ENCODE measurements at regions not wholly inside any gene's neighbourhood (a gene's known extent, or its start where the extent isn't known, plus 50 kb on each side); places are given as distances from the start of the nearest gene placed in this dataset.

DNA sequence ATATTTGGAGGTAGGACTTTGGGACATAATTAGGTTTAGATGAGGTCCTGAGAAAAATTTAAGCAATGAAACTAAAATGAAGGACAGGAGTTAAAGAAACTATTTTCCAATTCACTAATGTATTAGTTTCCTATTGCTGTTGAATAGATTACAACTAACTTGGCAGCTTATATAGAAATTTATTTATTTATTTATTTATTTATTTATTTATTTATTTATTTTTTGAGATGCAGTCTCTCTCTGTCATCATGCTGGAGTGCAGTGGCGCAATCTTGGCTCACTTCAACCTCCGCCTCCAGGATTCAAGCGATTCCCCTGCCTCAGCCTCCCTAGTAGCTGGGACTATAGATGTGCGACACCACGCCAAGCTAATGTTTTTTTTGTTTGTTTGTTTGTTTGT is 182.4 kb upstream of the ADCY2 start:
- Histone ChIP-seq H3K79me1 (ENCODE audit: insufficient read depth, low read depth, low read length, poor library complexity, severe bottlenecking) (no peaks in the 10 kb centered on the region), H3K56ac (ENCODE audit: insufficient read length, low read depth, low read length) (no peak overlapping the region), H2BK5ac (ENCODE audit: insufficient read length, low read length) (no peak overlapping the region), H3K9ac (ENCODE audit: extremely low read depth, insufficient read length, low read length) (no peak overlapping the region), H3K23me2 (ENCODE audit: insufficient read length, low read depth, low read length, poor library complexity, severe bottlenecking) (no peaks in the 10 kb centered on the region), H2BK120ac (ENCODE audit: low read depth, low read length, poor library complexity, severe bottlenecking) (no peak overlapping the region), H4K20me1 (ENCODE audit: control insufficient read depth, insufficient read depth, insufficient read length) (no peaks in the 10 kb centered on the region), H3K27ac (ENCODE audit: insufficient read length, low read depth, low read length) (no peak overlapping the region), H3K4me1 (ENCODE audit: insufficient read depth, low read length) (no peaks in the 10 kb centered on the region), H3K23ac (ENCODE audit: insufficient read length, low read depth, low read length) (no peak overlapping the region), H4K8ac (replicated peaks; ENCODE audit: insufficient read length, low read depth, low read length) (no peak overlapping the region), H2BK15ac (ENCODE audit: low read depth, low read length) (no peak overlapping the region), H3K4me2 (ENCODE audit: insufficient read depth, insufficient read length, low read length) (no peak overlapping the region), H2AFZ (ENCODE audit: low read length) (no peak overlapping the region), H3K27me3 (ENCODE audit: insufficient read depth, low read length) (no peaks in the 10 kb centered on the region), H2BK12ac (ENCODE audit: insufficient read length, low read depth, low read length) (no peak overlapping the region), H4K91ac (ENCODE audit: insufficient read length, low read depth, low read length) (no peak overlapping the region), H3K9me3 (ENCODE audit: control insufficient read depth, low read depth, low read length) (no peaks in the 10 kb centered on the region), H3K14ac (ENCODE audit: insufficient read depth, low read length) (no peak overlapping the region), H3K79me2 (ENCODE audit: insufficient read depth, low read length) (no peaks in the 10 kb centered on the region), H3K18ac (ENCODE audit: insufficient read length, low read depth, low read length) (no peak overlapping the region), H4K5ac (ENCODE audit: insufficient read length, low read depth, low read length) (no peak overlapping the region), H2AK5ac (ENCODE audit: insufficient read length, low read length) (no peak overlapping the region), H2BK20ac (ENCODE audit: low read depth, low read length, poor library complexity, severe bottlenecking) (no peak overlapping the region), H3K4ac (ENCODE audit: low read depth, low read length) (no peak overlapping the region), H3T11ph (ENCODE audit: low read length) (no peak overlapping the region)
- no peaks in the 10 kb centered on the region for H3K4me1 Mint-ChIP-seq
- H3K27me3 Mint-ChIP-seq (ENCODE audit: low read depth) = peaks cover 2% of the 10 kb centered on the region
- no peaks in the 10 kb centered on the region for H3K36me3 Mint-ChIP-seq (ENCODE audit: insufficient read depth in 1 of 3, low read depth in 3 of 3)
- no peaks in the 10 kb centered on the region for H3K9me3 Mint-ChIP-seq
- TF ChIP-seq, protein P1, sequence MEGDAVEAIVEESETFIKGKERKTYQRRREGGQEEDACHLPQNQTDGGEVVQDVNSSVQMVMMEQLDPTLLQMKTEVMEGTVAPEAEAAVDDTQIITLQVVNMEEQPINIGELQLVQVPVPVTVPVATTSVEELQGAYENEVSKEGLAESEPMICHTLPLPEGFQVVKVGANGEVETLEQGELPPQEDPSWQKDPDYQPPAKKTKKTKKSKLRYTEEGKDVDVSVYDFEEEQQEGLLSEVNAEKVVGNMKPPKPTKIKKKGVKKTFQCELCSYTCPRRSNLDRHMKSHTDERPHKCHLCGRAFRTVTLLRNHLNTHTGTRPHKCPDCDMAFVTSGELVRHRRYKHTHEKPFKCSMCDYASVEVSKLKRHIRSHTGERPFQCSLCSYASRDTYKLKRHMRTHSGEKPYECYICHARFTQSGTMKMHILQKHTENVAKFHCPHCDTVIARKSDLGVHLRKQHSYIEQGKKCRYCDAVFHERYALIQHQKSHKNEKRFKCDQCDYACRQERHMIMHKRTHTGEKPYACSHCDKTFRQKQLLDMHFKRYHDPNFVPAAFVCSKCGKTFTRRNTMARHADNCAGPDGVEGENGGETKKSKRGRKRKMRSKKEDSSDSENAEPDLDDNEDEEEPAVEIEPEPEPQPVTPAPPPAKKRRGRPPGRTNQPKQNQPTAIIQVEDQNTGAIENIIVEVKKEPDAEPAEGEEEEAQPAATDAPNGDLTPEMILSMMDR (conservative IDR thresholded peaks at IDR 0.05) = no peak
- DNase-seq = no peak
- WGBS (ENCODE audit: extremely low coverage, insufficient read length, low lambda C conversion rate) = no CpG with 5 or more reads among the region's 5 CpGs
- no peak overlapping the region for H3K27ac Mint-ChIP-seq
- H3K4me3 Mint-ChIP-seq = no peak overlapping the region

Measured in H9 (cell line).